ENCODE measurements at regions not wholly inside any gene's neighbourhood (a gene's known extent, or its start where the extent isn't known, plus 50 kb on each side); places are given as distances from the start of the nearest gene placed in this dataset.

DNA sequence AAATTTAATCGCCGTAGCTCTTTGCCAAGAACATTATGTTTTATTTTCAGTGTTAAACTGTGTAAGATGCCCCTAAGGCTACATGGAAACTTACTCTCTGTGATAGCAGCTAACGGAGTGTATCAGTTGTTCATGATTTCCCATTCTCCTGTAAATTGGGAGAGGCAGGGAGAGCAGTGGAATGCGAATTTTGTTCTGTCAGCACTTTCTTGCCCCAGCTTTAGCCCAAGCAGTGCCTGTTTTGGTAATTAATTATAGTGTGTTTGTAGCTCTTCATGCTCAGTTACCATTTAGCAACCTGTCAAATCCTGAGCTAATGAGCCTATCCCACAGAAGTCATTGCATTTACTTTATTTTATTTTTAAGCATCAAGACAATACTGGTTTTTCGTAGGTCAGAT, 475.1 kb upstream of the RBFOX1 start:
- H3K4me3 ChIP-seq (ENCODE audit: low read depth, low read length) = no peak overlapping the region
- TF ChIP-seq, protein P1, sequence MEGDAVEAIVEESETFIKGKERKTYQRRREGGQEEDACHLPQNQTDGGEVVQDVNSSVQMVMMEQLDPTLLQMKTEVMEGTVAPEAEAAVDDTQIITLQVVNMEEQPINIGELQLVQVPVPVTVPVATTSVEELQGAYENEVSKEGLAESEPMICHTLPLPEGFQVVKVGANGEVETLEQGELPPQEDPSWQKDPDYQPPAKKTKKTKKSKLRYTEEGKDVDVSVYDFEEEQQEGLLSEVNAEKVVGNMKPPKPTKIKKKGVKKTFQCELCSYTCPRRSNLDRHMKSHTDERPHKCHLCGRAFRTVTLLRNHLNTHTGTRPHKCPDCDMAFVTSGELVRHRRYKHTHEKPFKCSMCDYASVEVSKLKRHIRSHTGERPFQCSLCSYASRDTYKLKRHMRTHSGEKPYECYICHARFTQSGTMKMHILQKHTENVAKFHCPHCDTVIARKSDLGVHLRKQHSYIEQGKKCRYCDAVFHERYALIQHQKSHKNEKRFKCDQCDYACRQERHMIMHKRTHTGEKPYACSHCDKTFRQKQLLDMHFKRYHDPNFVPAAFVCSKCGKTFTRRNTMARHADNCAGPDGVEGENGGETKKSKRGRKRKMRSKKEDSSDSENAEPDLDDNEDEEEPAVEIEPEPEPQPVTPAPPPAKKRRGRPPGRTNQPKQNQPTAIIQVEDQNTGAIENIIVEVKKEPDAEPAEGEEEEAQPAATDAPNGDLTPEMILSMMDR (IDR thresholded peaks at IDR 0.05; ENCODE audit: insufficient read depth, low read length, missing control alignments) = no peak
- ChIA-PET POLR2A (no interaction called here), CTCF (no interaction called here)
- no peak for DNase-seq (ENCODE audit: low read depth, low spot score)

DNA sequence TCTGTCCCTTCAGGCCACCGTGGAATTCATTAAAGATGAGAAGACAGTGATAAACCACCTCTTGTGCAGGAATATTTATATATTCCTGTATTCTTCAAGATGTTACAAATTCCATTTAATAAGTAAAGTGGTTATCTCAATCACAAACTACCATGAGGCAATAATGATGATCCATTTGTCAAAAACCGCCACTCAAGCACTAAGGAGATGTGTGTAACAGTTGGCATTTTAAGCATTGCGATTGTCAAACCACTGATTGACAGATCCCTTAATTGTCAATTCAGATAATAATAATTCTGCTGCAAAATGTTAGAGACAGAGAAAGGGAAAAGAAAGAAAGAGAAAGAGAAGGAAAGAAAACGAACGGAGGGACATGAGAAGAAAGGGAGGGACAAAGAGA, 476.1 kb upstream of the RBFOX1 start:
- ChIA-PET POLR2A (no interaction called here), CTCF (no interaction called here)
- DNase-seq (ENCODE audit: low read depth, low spot score) = no peak
- no peak overlapping the region for H3K4me3 ChIP-seq (ENCODE audit: low read depth, low read length)
- TF ChIP-seq, protein P1 (IDR thresholded peaks at IDR 0.05; ENCODE audit: insufficient read depth, low read length, missing control alignments) = no peak

DNA sequence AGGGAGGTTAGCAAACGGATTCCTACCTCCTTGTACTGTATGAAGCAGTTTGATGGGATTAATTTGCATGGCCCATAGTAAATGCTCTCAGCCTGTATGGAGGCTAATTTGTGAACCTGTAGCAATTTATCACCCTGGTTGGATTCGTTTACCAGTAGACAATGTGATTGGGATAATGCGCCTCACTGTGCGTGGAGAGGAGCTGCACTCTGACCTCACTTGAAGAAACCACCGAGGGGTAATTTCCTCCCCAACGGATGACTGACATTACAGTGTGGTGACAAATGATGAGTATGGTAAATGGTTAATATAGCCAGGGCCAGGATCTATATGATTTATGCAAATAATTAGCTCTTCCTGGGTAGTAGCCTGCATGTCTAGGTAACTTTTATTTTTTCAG, 479.1 kb upstream of the RBFOX1 start:
- ChIA-PET POLR2A (no interaction called here), CTCF (no interaction called here)
- TF ChIP-seq, protein P1 (IDR thresholded peaks at IDR 0.05; ENCODE audit: insufficient read depth, low read length, missing control alignments) = no peak
- no peak overlapping the region for H3K4me3 ChIP-seq (ENCODE audit: low read depth, low read length)
- DNase-seq (ENCODE audit: low read depth, low spot score) = no peak

DNA sequence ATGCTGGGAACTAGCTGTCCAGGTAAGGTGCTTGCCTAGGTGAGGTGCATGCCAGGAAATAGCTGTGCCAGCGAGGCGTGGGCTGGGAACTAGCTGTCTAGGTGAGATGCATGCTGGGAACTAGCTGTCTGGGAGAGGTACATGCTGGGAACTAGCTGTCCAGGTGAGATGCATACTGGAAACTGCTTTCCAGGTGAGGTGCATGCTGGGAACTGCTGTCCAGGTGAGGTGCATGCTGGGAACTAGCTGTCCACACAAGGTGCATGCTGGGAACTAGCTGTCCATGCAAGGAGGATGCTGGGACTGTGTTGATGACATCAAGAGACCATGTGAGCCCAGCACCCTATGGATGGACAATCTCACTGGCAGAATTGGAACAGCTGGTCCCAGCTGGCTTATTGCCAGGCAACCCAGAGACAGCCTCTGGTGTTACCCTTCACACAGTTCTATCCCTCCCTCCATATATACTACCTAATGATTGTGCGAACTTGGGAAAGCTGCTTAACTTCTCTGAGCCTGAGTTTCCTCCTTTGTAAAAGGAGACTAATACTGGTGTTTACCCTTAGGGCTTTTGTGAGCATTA, 479.9 kb upstream of the RBFOX1 start:
- DNase-seq (ENCODE audit: low read depth, low spot score) = no peak
- CTCF ChIA-PET = no interaction called here

DNA sequence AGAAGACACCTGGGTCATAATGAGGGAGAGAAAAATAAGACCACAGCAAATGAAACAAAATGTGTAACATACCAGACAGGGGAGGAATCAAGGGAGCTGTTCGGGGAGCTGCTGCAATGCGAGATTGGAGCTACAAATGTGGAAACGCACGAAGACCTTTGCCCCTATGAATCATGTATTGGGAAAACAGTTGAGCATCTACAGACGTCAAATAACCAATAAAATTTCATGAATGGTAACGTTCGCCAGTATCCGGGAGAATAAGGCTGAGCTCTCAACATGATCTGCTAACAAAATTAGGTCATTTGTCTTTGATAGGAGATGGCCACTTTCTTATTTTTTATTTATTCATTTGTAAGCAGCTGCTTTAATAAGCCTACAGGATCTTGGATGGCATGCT, 486.2 kb upstream of the RBFOX1 start:
- CTCF ChIA-PET = no interaction called here
- H3K4me3 ChIP-seq (ENCODE audit: low read depth, low read length) = no peak overlapping the region
- no peak for DNase-seq (ENCODE audit: low read depth, low spot score)
- TF ChIP-seq, protein P1 (IDR thresholded peaks at IDR 0.05; ENCODE audit: insufficient read depth, low read length, missing control alignments) = no peak
- POLR2A ChIA-PET = no interaction called here

More for the DNA sequence above, 479.9 kb upstream of the RBFOX1 start:
- POLR2A ChIA-PET = no interaction called here
- H3K4me3 ChIP-seq (ENCODE audit: low read depth, low read length) = no peak overlapping the region
- TF ChIP-seq, protein P1 (IDR thresholded peaks at IDR 0.05; ENCODE audit: insufficient read depth, low read length, missing control alignments) = no peak

DNA sequence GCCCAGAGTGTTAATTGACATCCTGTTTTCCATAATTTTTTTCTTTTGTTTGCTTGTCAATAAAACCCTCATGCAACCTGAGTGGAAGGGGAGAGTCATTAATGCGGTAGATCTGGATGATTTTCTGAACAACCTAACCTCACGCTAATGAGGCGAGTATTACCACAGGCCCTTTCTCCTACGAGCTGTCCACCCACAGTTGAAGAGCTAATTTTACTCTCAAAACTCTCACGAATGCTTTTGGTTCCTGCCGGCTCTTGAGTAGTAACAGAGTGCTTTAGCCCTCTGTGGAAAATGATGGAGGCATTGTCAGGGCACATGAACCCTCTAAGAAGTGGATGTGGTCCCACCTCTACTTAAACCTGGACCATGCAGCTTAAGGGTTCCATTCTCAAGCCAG, 491.3 kb upstream of the RBFOX1 start:
- TF ChIP-seq, protein P1 (IDR thresholded peaks at IDR 0.05; ENCODE audit: insufficient read depth, low read length, missing control alignments) = no peak
- no peak overlapping the region for H3K4me3 ChIP-seq (ENCODE audit: low read depth, low read length)
- DNase-seq (ENCODE audit: low read depth, low spot score) = no peak
- ChIA-PET POLR2A (no interaction called here), CTCF (no interaction called here)

Data from AG04449 (cell line).